ENCODE measurements at regions not wholly inside any gene's neighbourhood (a gene's known extent, or its start where the extent isn't known, plus 50 kb on each side); places are given as distances from the start of the nearest gene placed in this dataset.
A peak's percentile ranks its signal among the peaks of the same experiment; 100 is the strongest.

- no peak for TF ChIP-seq ZFP37 (tag by site-specific recombination; IDR thresholded peaks at IDR 0.05)
- no peak for TF ChIP-seq ZNF510 (tag by site-specific recombination; IDR thresholded peaks at IDR 0.05; ENCODE audit: insufficient replicate concordance)
- no peak for TF ChIP-seq ZBTB7A (tag by site-specific recombination; IDR thresholded peaks at IDR 0.05; ENCODE audit: low read depth)
- TF ChIP-seq ZNF596 (tag by site-specific recombination; IDR thresholded peaks at IDR 0.05), result no peak
- TF ChIP-seq EGR2 (tag by site-specific recombination; IDR thresholded peaks at IDR 0.05; ENCODE audit: low read depth), result no peak
- 0 out of 2 replicates have a peak, but pooled peaks have one; percentile 2 for TF ChIP-seq ZNF654 (tag by site-specific recombination; IDR thresholded peaks at IDR 0.05; ENCODE audit: low read depth)
- TF ChIP-seq YY2 (tag by site-specific recombination; IDR thresholded peaks at IDR 0.05), result no peak
- no peak for TF ChIP-seq ZNF514 (tag by site-specific recombination; IDR thresholded peaks at IDR 0.05)
- TF ChIP-seq ZBTB26 (tag by site-specific recombination; optimal IDR thresholded peaks at IDR 0.05), result no peak
- no peak for TF ChIP-seq ZNF274 (IDR thresholded peaks at IDR 0.05; ENCODE audit: low read length)
- TF ChIP-seq ZNF274 (tag by site-specific recombination; IDR thresholded peaks at IDR 0.05; ENCODE audit: borderline replicate concordance), result no peak
- no peak for TF ChIP-seq ZNF629 (tag by site-specific recombination; IDR thresholded peaks at IDR 0.05)
- no peak for TF ChIP-seq ZFHX2 (tag by site-specific recombination; conservative IDR thresholded peaks at IDR 0.05)
- TF ChIP-seq ZNF529 (tag by site-specific recombination; IDR thresholded peaks at IDR 0.05; ENCODE audit: insufficient replicate concordance), result no peak
- TF ChIP-seq ZNF548 (tag by site-specific recombination; IDR thresholded peaks at IDR 0.05), result no peak
- no peak for TF ChIP-seq ZNF16 (tag by site-specific recombination; IDR thresholded peaks at IDR 0.05; ENCODE audit: low read depth)
- TF ChIP-seq ZNF843 (tag by site-specific recombination; IDR thresholded peaks at IDR 0.05), result no peak
- TF ChIP-seq ZNF792 (tag by site-specific recombination; IDR thresholded peaks at IDR 0.05), result no peak
- TF ChIP-seq ZNF837 (tag by site-specific recombination; IDR thresholded peaks at IDR 0.05), result no peak
- peak; percentile 59 for TF ChIP-seq ZNF426 (tag by site-specific recombination; IDR thresholded peaks at IDR 0.05)
- TF ChIP-seq ZBTB20 (tag by site-specific recombination; IDR thresholded peaks at IDR 0.05), result no peak
- TF ChIP-seq ZNF362 (tag by site-specific recombination; IDR thresholded peaks at IDR 0.05), result no peak
- TF ChIP-seq AEBP2 (tag by site-specific recombination; IDR thresholded peaks at IDR 0.05; ENCODE audit: borderline replicate concordance), result no peak
Observed at GRCh38 chr11:32173977-32174376, 83.1 kb downstream of the RCN1 start (continued).

GRCh38 chr11:32176223-32176934, 85.5 kb downstream of the RCN1 start:
- CTCF ChIA-PET, result interaction anchor here (0.5 to 7.4 kb wide), 80 partner anchors 8 to 1923 kb away, joined by 3 to 120 read pairs (median 4); no protein-coding TSS in a partner anchor
- POLR2A ChIA-PET, result no interaction called here
- no peaks in the 10 kb centered on the region for H3K36me3 ChIP-seq (ENCODE audit: control insufficient read depth in 2 of 2, insufficient read depth in 1 of 2, low read length in 2 of 2)
- H3K4me3 ChIP-seq (ENCODE audit: low read depth, low read length), result no peak overlapping the region
- no peaks in the 10 kb centered on the region for H3K4me1 ChIP-seq (ENCODE audit: control insufficient read depth, insufficient read depth, low read length)
- no peaks in the 10 kb centered on the region for H3K9me3 ChIP-seq (ENCODE audit: control insufficient read depth, insufficient read depth, low read depth, low read length)
- no peak overlapping the region for H3K27ac ChIP-seq (ENCODE audit: extremely low read depth, low read depth, low read length)
- TF ChIP-seq ZNF398 (tag by site-specific recombination; IDR thresholded peaks at IDR 0.05) (no peak), WT1 (tag by site-specific recombination; IDR thresholded peaks at IDR 0.05) (no peak), ZNF560 (tag by site-specific recombination; IDR thresholded peaks at IDR 0.05; ENCODE audit: borderline replicate concordance) (no peak), ZNF561 (tag by site-specific recombination; IDR thresholded peaks at IDR 0.05; ENCODE audit: borderline replicate concordance) (no peak), ZNF785 (tag by site-specific recombination; IDR thresholded peaks at IDR 0.05) (no peak), SP7 (tag by site-specific recombination; IDR thresholded peaks at IDR 0.05) (0 out of 2 replicates have a peak, but pooled peaks have one; percentile 18), ZNF354C (tag by site-specific recombination; IDR thresholded peaks at IDR 0.05; ENCODE audit: borderline replicate concordance, low read depth) (no peak), ZNF692 (tag by site-specific recombination; IDR thresholded peaks at IDR 0.05) (no peak), ZNF664 (tag by site-specific recombination; IDR thresholded peaks at IDR 0.05) (no peak)

All from HEK293 (cell line).